Body of pancreas (tissue), 4 donors: ENCODE measurements at regions not wholly inside any gene's neighbourhood (a gene's known extent, or its start where the extent isn't known, plus 50 kb on each side); places are given as distances from the start of the nearest gene placed in this dataset.

Source experiments
- ATAC-seq: fragments of 150-250 bp; one replicate; pipeline ENCODE4 v1.9.1; 2016
- DNase-seq, 4 donors: peaks; one replicate each; pipeline ENCODE4 v3.0.0-alpha.2; 2019
- H3K27ac ChIP-seq, 4 donors: fragments of 200-600 bp; sonication (generic); 1 replicate in 3 of 4; 2 replicates in 1 of 4; pipeline versions ENCODE4 v1.5.1 to v1.6.1; 2016 to 2019; ENCODE audit warnings: mild to moderate bottlenecking in 1 of 4, mixed read lengths in 1 of 4, moderate library complexity in 1 of 4
- H3K27me3 ChIP-seq, 2 donors: fragments of 200-600 bp; sonication (generic); one replicate each; pipeline ENCODE4 v1.6.0; 2016; ENCODE audit warnings: mild to moderate bottlenecking in 1 of 2
- H3K36me3 ChIP-seq, 2 donors: fragments of 200-600 bp; sonication (generic); replicated peaks in 1 of 2; 2 replicates each; pipeline ENCODE4 v1.5.1; 2016; ENCODE audit warnings: low read depth in 2 of 2; ENCODE audit not compliant: insufficient read depth in 1 of 2
- H3K4me1 ChIP-seq: fragments of 200-600 bp; sonication (generic); one replicate; pipeline ENCODE4 v1.6.0; 2016
- H3K4me3 ChIP-seq, 2 donors: fragments of 200-600 bp; sonication (generic); 1 replicate in 1 of 2; 2 replicates in 1 of 2; pipeline ENCODE4 v1.5.1; 2016 to 2019
- H3K9me3 ChIP-seq, 3 donors: fragments of 200-600 bp; sonication (generic); 1 replicate in 2 of 3; 2 replicates in 1 of 3; pipeline ENCODE4 v1.5.1; 2016
- CTCF ChIP-seq, 7 experiments: fragments of 450-650 bp in 4 of 7; fragments of 200-600 bp in 3 of 7; sonication (generic) in 3 of 7; IDR thresholded peaks; one replicate each; pipeline ENCODE4 v1.5.1; 2016 to 2019; ENCODE audit warnings: antibody characterized with exemption in 7 of 7
- POLR2A ChIP-seq, 3 donors: fragments of 450-650 bp; IDR thresholded peaks; one replicate each; pipeline ENCODE4 v1.6.1; 2016; ENCODE audit warnings: antibody characterized with exemption in 3 of 3, mild to moderate bottlenecking in 2 of 3
- WGBS, 2 donors: methylation state at CpG; one replicate each; pipeline ENCODE4 v1.1.5; 2017; 5-methylcytosine and 5-hydroxymethylcytosine counted together
- intact Hi-C: fragments of 100-400 bp; cut with DNase I; formaldehyde crosslinking; loops from one replicate; pipeline ENCODE4 v1.15.1; 2023

- intact Hi-C loops, result no loop called here
- H3K27ac ChIP-seq, result no peak overlapping the region
- TF ChIP-seq CTCF (IDR thresholded peaks at IDR 0.05), result no peak
- TF ChIP-seq POLR2A (IDR thresholded peaks at IDR 0.05), result no peak
- H3K36me3 ChIP-seq, result no peaks in the 10 kb centered on the region
- DNase-seq (no peak), ATAC-seq (no peak)
- no peaks in the 10 kb centered on the region for H3K9me3 ChIP-seq
- 94 to 95% methylated on average over 10 of the region's 10 CpGs for WGBS, 2 donors
- H3K27me3 ChIP-seq, result no peaks in the 10 kb centered on the region
- no peak overlapping the region for H3K4me3 ChIP-seq
- H3K4me1 ChIP-seq, result no peaks in the 10 kb centered on the region
Observed at GRCh38 chr3:187942658-187943241, 197.5 kb upstream of the BCL6 start.

DNA sequence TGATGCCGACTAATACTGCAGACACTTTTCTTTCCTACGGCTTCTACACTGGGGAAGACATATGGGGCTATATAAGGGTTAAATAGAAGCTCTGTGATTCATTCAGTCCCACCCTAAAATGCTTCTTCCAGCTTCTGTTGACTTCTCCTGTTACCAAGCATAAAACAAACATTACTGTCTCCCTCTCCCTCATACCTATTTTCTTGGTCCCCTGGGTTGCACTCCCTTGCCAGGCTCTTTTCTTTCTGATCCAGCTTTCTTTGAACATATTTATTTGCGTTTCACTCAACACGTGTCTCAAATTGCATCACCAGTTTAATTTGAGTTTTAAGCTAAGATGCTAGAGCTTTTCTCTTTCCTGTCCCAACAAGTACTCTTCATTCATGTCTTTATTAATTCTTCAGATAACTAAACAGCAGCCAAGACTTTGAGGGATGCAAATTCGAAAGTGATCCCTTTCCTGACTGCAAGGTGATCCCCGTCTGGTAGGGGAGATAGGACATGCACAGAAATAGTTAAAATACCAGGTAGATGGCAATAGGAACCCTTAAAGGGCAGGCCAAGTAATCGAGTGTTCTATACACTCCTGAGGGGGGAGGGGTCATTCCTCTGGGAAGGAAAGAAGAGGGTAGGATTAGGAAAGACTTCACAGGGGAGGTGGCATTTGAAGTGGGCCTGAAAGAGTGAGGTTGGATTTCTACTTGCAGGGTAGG is 198.6 kb upstream of the BCL6 start:
- H3K4me3 ChIP-seq, result no peak overlapping the region
- DNase-seq (no peak), ATAC-seq (no peak)
- 62 to 72% methylated on average over 7 of the region's 7 CpGs for WGBS, 2 donors
- TF ChIP-seq CTCF (IDR thresholded peaks at IDR 0.05) (no peak), POLR2A (IDR thresholded peaks at IDR 0.05) (no peak)
- no peaks in the 10 kb centered on the region for H3K36me3 ChIP-seq
- no peaks in the 10 kb centered on the region for H3K4me1 ChIP-seq
- H3K27me3 ChIP-seq, result no peaks in the 10 kb centered on the region
- H3K9me3 ChIP-seq, result no peaks in the 10 kb centered on the region
- H3K27ac ChIP-seq, result no peak overlapping the region
- intact Hi-C loops, result no loop called here

GRCh38 chr3:187944390-187945179 is 199.3 kb upstream of the BCL6 start:
- no peaks in the 10 kb centered on the region for H3K9me3 ChIP-seq
- H3K36me3 ChIP-seq, result no peaks in the 10 kb centered on the region
- no peak for ATAC-seq
- no peak for DNase-seq
- no peaks in the 10 kb centered on the region for H3K27me3 ChIP-seq
- TF ChIP-seq POLR2A (IDR thresholded peaks at IDR 0.05) (no peak), CTCF (IDR thresholded peaks at IDR 0.05) (no peak)
- 79 to 89% methylated on average over 10 of the region's 10 CpGs for WGBS, 2 donors
- no peaks in the 10 kb centered on the region for H3K4me1 ChIP-seq
- intact Hi-C loops, result no loop called here
- H3K4me3 ChIP-seq, result no peak overlapping the region
- H3K27ac ChIP-seq, result no peak overlapping the region

DNA sequence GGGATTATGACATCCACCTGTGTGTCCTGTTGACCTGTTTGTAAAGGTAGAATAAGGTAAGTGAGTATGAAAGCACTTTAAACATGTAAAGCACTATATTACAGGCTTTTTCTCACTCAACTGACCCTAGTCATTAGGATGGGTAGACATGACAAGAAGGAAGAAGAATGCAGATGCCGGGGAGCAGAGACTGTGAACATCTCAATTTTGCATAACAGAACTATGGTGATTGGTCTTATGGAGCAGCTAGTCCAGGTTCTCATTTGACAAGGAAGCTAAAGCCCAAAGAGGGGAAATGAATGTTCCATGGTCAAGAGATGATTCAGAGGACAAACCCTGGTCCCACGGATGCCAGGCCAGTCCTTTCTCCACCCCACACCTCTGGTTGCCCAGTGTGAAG is 200.1 kb upstream of the BCL6 start:
- 72 to 73% methylated on average over 2 of the region's 2 CpGs for WGBS, 2 donors
- no peak for DNase-seq
- no peak for ATAC-seq
- intact Hi-C loops, result no loop called here
- TF ChIP-seq POLR2A (IDR thresholded peaks at IDR 0.05) (no peak), CTCF (IDR thresholded peaks at IDR 0.05) (no peak)
- no peaks in the 10 kb centered on the region for H3K36me3 ChIP-seq
- no peak overlapping the region for H3K4me3 ChIP-seq
- H3K9me3 ChIP-seq, result no peaks in the 10 kb centered on the region
- H3K4me1 ChIP-seq, result no peaks in the 10 kb centered on the region
- H3K27me3 ChIP-seq, result no peaks in the 10 kb centered on the region
- no peak overlapping the region for H3K27ac ChIP-seq
